Upper lobe of left lung (tissue), 6 donors: ENCODE measurements at regions not wholly inside any gene's neighbourhood (a gene's known extent, or its start where the extent isn't known, plus 50 kb on each side); places are given as distances from the start of the nearest gene placed in this dataset.

Source experiments
- ATAC-seq, 2 donors: fragments of 200-7000 bp; cut with Tn5 transposase; one replicate each; pipeline ENCODE4 v1.9.1; 2022; ENCODE audit warnings: mild to moderate bottlenecking in 2 of 2, moderate library complexity in 2 of 2; ENCODE audit not compliant: low FRiP score in 2 of 2
- DNase-seq, 2 donors: peaks; one replicate each; pipeline ENCODE4 v3.0.0-alpha.2; 2019 to 2020
- H3K27ac ChIP-seq, 4 donors: fragments of 200-600 bp; sonication (generic); one replicate each; pipeline ENCODE4 v1.5.1; 2016 to 2019
- H3K27me3 ChIP-seq, 4 donors: fragments of 200-600 bp; sonication (generic); one replicate each; pipeline ENCODE4 v1.5.1; 2017 to 2019
- H3K36me3 ChIP-seq, 4 donors: fragments of 200-600 bp; sonication (generic); one replicate each; pipeline ENCODE4 v1.5.1; 2016 to 2019
- H3K4me1 ChIP-seq, 4 donors: fragments of 200-600 bp; sonication (generic); one replicate each; pipeline ENCODE4 v1.5.1; 2018 to 2019
- H3K4me3 ChIP-seq, 4 donors: fragments of 200-600 bp; sonication (generic); one replicate each; pipeline ENCODE4 v1.5.1; 2017 to 2019; ENCODE audit warnings: mild to moderate bottlenecking in 2 of 4, moderate library complexity in 1 of 4
- H3K9me3 ChIP-seq, 4 donors: fragments of 200-600 bp; sonication (generic); one replicate each; pipeline ENCODE4 v1.5.1; 2018 to 2019
- EP300 ChIP-seq, 4 donors: sonication (generic); formaldehyde crosslinking; IDR thresholded peaks; one replicate each; pipeline ENCODE4 v1.5.1; 2017; ENCODE audit warnings: antibody characterized with exemption in 4 of 4, control low read depth in 2 of 4
- POLR2A ChIP-seq, 4 donors: fragments of 450-650 bp; IDR thresholded peaks; one replicate each; pipeline ENCODE4 v1.5.1; 2016 to 2017; ENCODE audit warnings: antibody characterized with exemption in 4 of 4, mild to moderate bottlenecking in 2 of 4
- POLR2AphosphoS5 ChIP-seq, 2 donors: sonication (generic); formaldehyde crosslinking; IDR thresholded peaks; one replicate each; pipeline ENCODE4 v1.5.1; 2017; ENCODE audit warnings: antibody characterized with exemption in 2 of 2
- WGBS, 2 donors: methylation state at CpG; one replicate each; pipeline ENCODE4 v1.1.5; 2017 to 2018; 5-methylcytosine and 5-hydroxymethylcytosine counted together
- TF ChIP-seq, protein P1 (sequence below), 6 experiments: fragments of 450-650 bp in 4 of 6; fragments of 200-600 bp in 2 of 6; sonication (generic) in 2 of 6; IDR thresholded peaks; one replicate each; pipeline ENCODE4 v1.5.1; 2016 to 2019; ENCODE audit warnings: antibody characterized with exemption in 6 of 6
- donor health status: DM: no; HTN: no; CAD: no; lungs with moderate emphysema.
- donor health status: DM: no; HTN: yes; CAD: no; lungs with severe emphysema.

DNA sequence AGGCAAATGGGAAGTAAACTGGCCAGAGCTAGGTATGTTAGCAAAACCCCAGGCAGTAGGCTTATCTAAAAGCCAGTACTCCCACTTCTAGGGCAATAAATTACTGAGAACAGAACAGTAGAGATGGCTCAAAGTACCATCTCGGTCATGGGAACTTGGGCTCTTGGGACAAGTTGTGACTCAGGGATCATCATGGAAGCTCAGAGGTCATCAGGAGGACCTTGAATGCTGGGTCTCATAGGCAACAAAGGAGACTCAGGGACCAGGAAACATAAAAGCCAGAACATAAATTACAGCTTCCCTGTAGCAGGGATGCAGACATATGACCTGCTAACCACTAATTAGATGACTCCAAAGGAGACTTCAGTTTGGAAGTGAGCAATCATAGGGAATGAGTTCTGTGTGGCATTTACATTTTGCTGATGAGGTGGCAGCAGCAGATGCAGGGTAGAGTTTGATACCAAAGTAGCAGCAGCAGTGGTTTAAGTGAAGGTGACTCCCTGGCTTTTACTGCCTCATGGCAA, 97.6 kb upstream of the SCAF11 start:
- TF ChIP-seq, protein P1, sequence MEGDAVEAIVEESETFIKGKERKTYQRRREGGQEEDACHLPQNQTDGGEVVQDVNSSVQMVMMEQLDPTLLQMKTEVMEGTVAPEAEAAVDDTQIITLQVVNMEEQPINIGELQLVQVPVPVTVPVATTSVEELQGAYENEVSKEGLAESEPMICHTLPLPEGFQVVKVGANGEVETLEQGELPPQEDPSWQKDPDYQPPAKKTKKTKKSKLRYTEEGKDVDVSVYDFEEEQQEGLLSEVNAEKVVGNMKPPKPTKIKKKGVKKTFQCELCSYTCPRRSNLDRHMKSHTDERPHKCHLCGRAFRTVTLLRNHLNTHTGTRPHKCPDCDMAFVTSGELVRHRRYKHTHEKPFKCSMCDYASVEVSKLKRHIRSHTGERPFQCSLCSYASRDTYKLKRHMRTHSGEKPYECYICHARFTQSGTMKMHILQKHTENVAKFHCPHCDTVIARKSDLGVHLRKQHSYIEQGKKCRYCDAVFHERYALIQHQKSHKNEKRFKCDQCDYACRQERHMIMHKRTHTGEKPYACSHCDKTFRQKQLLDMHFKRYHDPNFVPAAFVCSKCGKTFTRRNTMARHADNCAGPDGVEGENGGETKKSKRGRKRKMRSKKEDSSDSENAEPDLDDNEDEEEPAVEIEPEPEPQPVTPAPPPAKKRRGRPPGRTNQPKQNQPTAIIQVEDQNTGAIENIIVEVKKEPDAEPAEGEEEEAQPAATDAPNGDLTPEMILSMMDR (IDR thresholded peaks at IDR 0.05) = no peak
- TF ChIP-seq POLR2A (IDR thresholded peaks at IDR 0.05) (no peak), POLR2AphosphoS5 (IDR thresholded peaks at IDR 0.05) (no peak), EP300 (IDR thresholded peaks at IDR 0.05) (no peak)
- WGBS, 2 donors = 89 to 100% methylated on average over 1 of the region's 1 CpG
- ATAC-seq (no peak), DNase-seq (no peak)
- H3K36me3 ChIP-seq = no peaks in the 10 kb centered on the region
- no peaks in the 10 kb centered on the region for H3K9me3 ChIP-seq
- H3K4me1 ChIP-seq = no peaks in the 10 kb centered on the region
- no peak overlapping the region for H3K27ac ChIP-seq
- H3K4me3 ChIP-seq = no peak overlapping the region
- no peaks in the 10 kb centered on the region for H3K27me3 ChIP-seq

DNA sequence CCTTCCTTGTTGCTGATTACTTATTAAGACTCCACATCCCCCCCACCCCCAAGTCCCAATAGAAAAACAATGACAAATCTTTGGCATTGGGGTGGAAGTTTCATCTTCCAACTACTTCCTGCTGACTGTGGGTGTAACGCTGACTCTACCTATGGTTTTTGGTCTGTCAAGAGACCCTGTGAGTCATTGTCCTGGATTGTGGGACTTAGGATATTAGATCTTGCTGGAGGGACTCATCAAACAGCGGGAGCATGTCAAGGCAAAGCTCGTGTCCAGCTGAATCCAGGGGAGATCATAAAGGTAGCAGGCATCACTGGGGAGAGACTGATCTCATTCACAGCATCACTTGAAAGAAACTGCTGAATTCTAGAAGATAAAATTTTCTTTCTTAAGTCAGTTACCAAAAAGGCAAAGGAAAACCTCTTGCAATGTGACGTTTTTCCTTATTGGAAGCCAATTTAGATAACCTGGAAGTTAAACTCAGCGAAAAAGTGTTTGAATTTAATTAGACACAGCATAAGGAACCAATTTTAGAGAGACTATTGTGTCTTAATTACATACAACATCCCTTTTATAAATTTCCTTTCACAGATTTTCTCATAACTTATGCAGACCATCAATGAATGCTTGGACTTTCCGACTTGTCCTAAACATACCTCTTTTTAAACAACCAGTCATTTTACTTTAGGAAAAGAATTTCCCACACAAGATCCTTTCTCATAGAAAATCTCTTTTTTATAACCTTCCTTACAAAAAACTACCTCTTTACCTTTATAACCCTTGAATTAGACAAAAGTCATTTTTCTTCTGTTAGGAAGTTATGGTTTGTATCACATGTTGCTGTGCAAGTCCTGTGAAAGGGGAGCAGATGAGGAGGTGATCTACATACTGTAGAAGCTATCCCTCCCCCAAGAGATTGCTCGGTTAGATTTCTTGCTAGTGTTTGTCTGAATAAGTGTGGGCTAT, 94.6 kb upstream of the SCAF11 start:
- H3K4me1 ChIP-seq = no peaks in the 10 kb centered on the region
- no peak overlapping the region for H3K4me3 ChIP-seq
- ATAC-seq (no peak), DNase-seq (no peak)
- 77 to 79% methylated on average over 7 of the region's 7 CpGs for WGBS, 2 donors
- no peaks in the 10 kb centered on the region for H3K36me3 ChIP-seq
- no peaks in the 10 kb centered on the region for H3K27me3 ChIP-seq
- no peaks in the 10 kb centered on the region for H3K9me3 ChIP-seq
- no peak overlapping the region for H3K27ac ChIP-seq
- no peak for TF ChIP-seq EP300 (IDR thresholded peaks at IDR 0.05)
- no peak for TF ChIP-seq POLR2A (IDR thresholded peaks at IDR 0.05)
- TF ChIP-seq, protein P1 (IDR thresholded peaks at IDR 0.05) = no peak
- no peak for TF ChIP-seq POLR2AphosphoS5 (IDR thresholded peaks at IDR 0.05)

DNA sequence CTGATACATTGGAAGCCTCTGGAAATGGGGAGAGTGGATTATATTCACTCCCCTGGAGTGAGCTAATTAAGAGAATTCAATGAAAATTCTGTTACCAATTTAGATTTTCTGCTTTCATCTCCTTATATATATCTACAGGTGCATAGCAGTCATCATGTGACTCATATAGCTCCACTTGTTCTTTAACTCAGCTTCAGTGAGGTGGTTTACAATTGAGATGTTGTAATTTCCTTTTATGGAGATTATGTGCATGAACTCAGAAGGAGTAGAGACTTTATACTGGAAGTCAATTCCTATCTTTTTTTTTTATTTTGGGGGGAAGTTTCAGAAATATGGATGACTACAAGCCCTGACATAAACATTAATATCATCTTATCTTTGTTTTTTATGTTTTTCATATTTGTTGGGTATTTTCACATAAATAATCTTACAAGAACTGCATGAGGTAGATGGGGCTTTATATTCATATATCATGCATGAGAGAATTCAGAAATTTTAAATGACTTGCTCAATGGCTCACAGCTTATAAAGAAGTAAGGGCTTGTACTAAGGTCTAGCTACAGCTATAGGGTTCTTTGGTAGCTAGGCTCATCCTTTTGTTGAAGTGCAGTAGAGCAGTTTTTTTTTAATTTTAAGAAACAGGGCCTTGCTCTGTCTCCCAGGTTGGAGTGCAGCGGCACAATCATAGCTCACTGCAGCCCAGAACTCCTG, 92.3 kb upstream of the SCAF11 start:
- Histone ChIP-seq H3K27ac (no peak overlapping the region), H3K4me1 (no peaks in the 10 kb centered on the region), H3K9me3 (peaks cover 0 to 11% (median 8%) of the 10 kb centered on the region in 4 donors), H3K27me3 (no peaks in the 10 kb centered on the region), H3K4me3 (no peak overlapping the region), H3K36me3 (no peaks in the 10 kb centered on the region)
- TF ChIP-seq POLR2A (IDR thresholded peaks at IDR 0.05) = no peak
- no peak for TF ChIP-seq POLR2AphosphoS5 (IDR thresholded peaks at IDR 0.05)
- TF ChIP-seq, protein P1 (IDR thresholded peaks at IDR 0.05) = no peak
- no peak for TF ChIP-seq EP300 (IDR thresholded peaks at IDR 0.05)
- ATAC-seq = no peak
- DNase-seq = no peak
- WGBS, 2 donors = 93 to 97% methylated on average over 1 of the region's 1 CpG

DNA sequence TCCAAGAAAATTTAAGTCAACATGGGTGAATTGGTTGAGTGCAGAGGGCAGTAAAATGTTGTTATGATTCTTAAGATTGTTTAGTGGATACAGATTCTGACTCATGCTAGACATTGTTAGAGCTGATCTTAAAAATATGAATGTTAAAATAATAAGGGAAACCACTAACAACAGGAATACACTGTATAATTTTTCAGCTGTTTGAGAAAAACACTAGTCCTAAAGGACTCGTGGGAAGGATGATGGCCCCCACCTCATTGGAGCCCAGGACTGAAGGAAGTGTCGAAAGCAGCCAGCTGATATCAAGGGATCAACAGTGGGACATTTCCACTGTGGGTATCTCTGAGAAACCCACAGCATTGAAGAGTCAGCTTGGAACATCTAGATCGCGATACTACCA, 82.9 kb upstream of the SCAF11 start:
- peaks cover 0 to 11% (median 5%) of the 10 kb centered on the region in 4 donors for H3K4me1 ChIP-seq
- H3K36me3 ChIP-seq = no peaks in the 10 kb centered on the region
- no peaks in the 10 kb centered on the region for H3K27me3 ChIP-seq
- no peak overlapping the region for H3K4me3 ChIP-seq
- 81 to 88% methylated on average over 4 of the region's 4 CpGs for WGBS, 2 donors
- DNase-seq = no peak
- peaks cover 0 to 7% (median 5%) of the 10 kb centered on the region in 4 donors for H3K9me3 ChIP-seq
- H3K27ac ChIP-seq = no peak overlapping the region
- no peak for ATAC-seq
- TF ChIP-seq, protein P1 (IDR thresholded peaks at IDR 0.05) = no peak
- TF ChIP-seq POLR2A (IDR thresholded peaks at IDR 0.05) = no peak
- TF ChIP-seq EP300 (IDR thresholded peaks at IDR 0.05) = no peak
- TF ChIP-seq POLR2AphosphoS5 (IDR thresholded peaks at IDR 0.05) = no peak
